GM23338 (cell line): ENCODE measurements at regions not wholly inside any gene's neighbourhood (a gene's known extent, or its start where the extent isn't known, plus 50 kb on each side); places are given as distances from the start of the nearest gene placed in this dataset.

ENCODE experiments used
- ATAC-seq: fragments of 200-7000 bp; cut with Tn5 transposase; 3 replicates; pipeline ENCODE4 v1.9.1; 2020
- DNase-seq: peaks from one replicate; pipeline ENCODE4 v3.0.0-alpha.2; 2015; ENCODE audit warnings: low spot score
- H2AFZ ChIP-seq: fragments of 200-600 bp; sonication (generic); 2 replicates; pipeline ENCODE4 v1.8.0; 2016; ENCODE audit warnings: antibody characterized with exemption, mild to moderate bottlenecking, moderate library complexity
- H3F3A ChIP-seq: fragments of 200-600 bp; sonication (generic); replicated peaks from 2 replicates; pipeline ENCODE4 v1.8.0; 2017; ENCODE audit warnings: antibody characterized with exemption, mixed run types, low read depth
- H3K27ac ChIP-seq: fragments of 200-600 bp; sonication (generic); 2 replicates; pipeline ENCODE4 v1.6.1; 2016; ENCODE audit warnings: low read depth
- H3K27me3 ChIP-seq: fragments of 200-600 bp; sonication (generic); 2 replicates; pipeline ENCODE4 v1.8.0; 2016; ENCODE audit warnings: mild to moderate bottlenecking, mixed run types, moderate library complexity; ENCODE audit not compliant: insufficient read depth
- H3K36me3 ChIP-seq: fragments of 200-600 bp; sonication (generic); 2 replicates; pipeline ENCODE4 v1.8.0; 2016; ENCODE audit warnings: mild to moderate bottlenecking; ENCODE audit not compliant: insufficient read depth
- H3K4me1 ChIP-seq: fragments of 200-600 bp; sonication (generic); 2 replicates; pipeline ENCODE4 v1.8.0; 2016; ENCODE audit warnings: mild to moderate bottlenecking, moderate library complexity; ENCODE audit not compliant: insufficient read depth
- H3K4me2 ChIP-seq: fragments of 200-600 bp; sonication (generic); 2 replicates; pipeline ENCODE4 v1.7.1; 2017; ENCODE audit warnings: mixed run types
- H3K4me3 ChIP-seq: fragments of 200-600 bp; sonication (generic); 2 replicates; pipeline ENCODE4 v1.6.1; 2016; ENCODE audit warnings: mixed run types
- H3K79me2 ChIP-seq: fragments of 200-600 bp; sonication (generic); replicated peaks from 2 replicates; pipeline ENCODE4 v1.8.0; 2017; ENCODE audit warnings: mild to moderate bottlenecking; ENCODE audit not compliant: insufficient read depth
- H3K9me2 ChIP-seq: fragments of 200-600 bp; sonication (generic); 2 replicates; pipeline ENCODE4 v1.8.0; 2017; ENCODE audit not compliant: insufficient read depth
- H4K20me1 ChIP-seq: fragments of 200-600 bp; sonication (generic); replicated peaks from 2 replicates; pipeline ENCODE4 v1.8.0; 2017; ENCODE audit warnings: mild to moderate bottlenecking; ENCODE audit not compliant: insufficient read depth
- H3K27ac Mint-ChIP-seq: 2 replicates; pipeline ENCODE4 v1.8.0; 2020; ENCODE audit warnings: inconsistent platforms, mild to moderate bottlenecking, moderate library complexity, mixed read lengths
- H3K27me3 Mint-ChIP-seq: 3 replicates; pipeline ENCODE4 v1.8.0; 2022; ENCODE audit warnings: low read depth, mild to moderate bottlenecking, moderate library complexity, mixed read lengths, inconsistent platforms; ENCODE audit not compliant: insufficient read depth, poor library complexity
- H3K36me3 Mint-ChIP-seq: 3 replicates; pipeline ENCODE4 v1.8.0; 2021; ENCODE audit warnings: low read depth, mild to moderate bottlenecking, inconsistent platforms, moderate library complexity, mixed read lengths
- H3K4me1 Mint-ChIP-seq: 3 replicates; pipeline ENCODE4 v1.8.0; 2020; ENCODE audit warnings: mild to moderate bottlenecking, inconsistent platforms, mixed read lengths
- H3K4me3 Mint-ChIP-seq: 3 replicates; pipeline ENCODE4 v1.8.0; 2021; ENCODE audit warnings: moderate library complexity, mild to moderate bottlenecking, inconsistent platforms, mixed read lengths
- H3K9me3 Mint-ChIP-seq: 3 replicates; pipeline ENCODE4 v1.8.0; 2020; ENCODE audit warnings: moderate library complexity, mild to moderate bottlenecking, inconsistent platforms, mixed read lengths
- EZH2 ChIP-seq: fragments of 200-600 bp; sonication (generic); IDR thresholded peaks from one replicate; pipeline ENCODE4 v1.8.0; 2017; ENCODE audit warnings: antibody characterized with exemption, mild to moderate bottlenecking, low read depth; ENCODE audit not compliant: unreplicated experiment
- EZH2phosphoT487 ChIP-seq: fragments of 200-600 bp; sonication (generic); IDR thresholded peaks from one replicate; pipeline ENCODE4 v1.8.1; 2018; ENCODE audit warnings: antibody characterized with exemption; ENCODE audit not compliant: unreplicated experiment
- JUNB ChIP-seq: IDR thresholded peaks from one replicate; pipeline ENCODE4 v1.6.1; 2016; ENCODE audit warnings: antibody characterized with exemption; ENCODE audit not compliant: unreplicated experiment
- NANOG ChIP-seq: IDR thresholded peaks from 2 replicates; pipeline ENCODE4 v1.6.1; 2016; ENCODE audit warnings: antibody characterized with exemption, borderline replicate concordance
- POLR2AphosphoS5 ChIP-seq: IDR thresholded peaks from 2 replicates; pipeline ENCODE4 v1.6.1; 2016; ENCODE audit warnings: antibody characterized with exemption, low read depth
- STAT1 ChIP-seq: IDR thresholded peaks from one replicate; pipeline ENCODE4 v1.6.1; 2016; ENCODE audit warnings: antibody characterized with exemption; ENCODE audit not compliant: unreplicated experiment
- ZNF114 ChIP-seq: fragments of 250-450 bp; sonication (Bioruptor Pico); IDR thresholded peaks from 2 replicates; pipeline ENCODE4 v1.5.0; 2020; ENCODE audit warnings: mild to moderate bottlenecking, moderate library complexity
- ZNF331 ChIP-seq: fragments of 250-450 bp; sonication (Bioruptor Pico); IDR thresholded peaks from 2 replicates; pipeline ENCODE4 v1.5.0; 2020; ENCODE audit warnings: low read depth, mild to moderate bottlenecking, moderate library complexity
- TF ChIP-seq, protein P1 (sequence below): IDR thresholded peaks from 2 replicates; pipeline ENCODE4 v1.6.1; 2016; ENCODE audit warnings: antibody characterized with exemption
- TF ChIP-seq, protein P2 (sequence below): IDR thresholded peaks from one replicate; pipeline ENCODE4 v1.6.1; 2018; ENCODE audit warnings: antibody characterized with exemption; ENCODE audit not compliant: unreplicated experiment
- TF ChIP-seq, protein P3 (sequence below): fragments of 250-450 bp; sonication (Bioruptor Pico); IDR thresholded peaks from 2 replicates; pipeline ENCODE4 v1.5.0; 2020; ENCODE audit warnings: mild to moderate bottlenecking, moderate library complexity
- TF ChIP-seq, protein P4 (sequence below), 2 experiments: fragments of 200-600 bp in 1 of 2; sonication (generic) in 1 of 2; conservative IDR thresholded peaks; 2 replicates each; pipeline versions ENCODE4 v1.5.1 to v1.6.1; 2016 to 2017; ENCODE audit warnings: antibody characterized with exemption in 2 of 2, low read depth in 2 of 2, mild to moderate bottlenecking in 2 of 2, moderate library complexity in 1 of 2

DNA sequence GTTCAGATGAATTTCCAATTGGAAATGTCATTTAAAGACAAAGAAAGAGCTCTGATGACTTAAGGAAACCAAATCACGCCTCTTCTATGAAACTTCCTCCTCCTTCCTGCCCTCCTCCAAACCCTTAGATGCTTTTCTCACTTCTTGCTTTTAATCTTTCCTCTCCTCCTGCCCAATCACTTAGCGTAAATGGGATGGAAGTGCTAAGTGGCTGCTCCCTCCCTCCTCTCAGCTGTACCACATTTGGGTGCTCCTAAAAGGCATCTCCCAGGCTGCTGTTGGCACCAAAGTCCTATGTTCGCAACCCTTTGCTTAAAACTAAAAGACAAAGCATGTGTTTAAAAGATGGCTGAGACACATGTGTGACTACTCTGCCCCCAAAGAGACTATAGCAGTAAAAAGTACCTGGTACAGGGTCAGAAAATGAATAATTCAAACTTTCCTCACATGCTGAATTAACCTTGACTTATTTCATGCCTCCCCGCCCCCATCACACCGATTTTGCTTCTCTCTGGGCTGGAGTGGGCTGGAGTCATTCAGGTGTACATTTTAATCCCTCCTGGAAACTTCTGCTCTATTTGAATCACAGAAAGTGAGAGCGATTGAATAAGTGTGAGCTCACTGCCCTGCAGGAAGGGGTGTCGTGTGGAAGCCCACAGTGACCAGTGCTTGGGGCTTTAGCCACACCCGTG, 59.2 kb upstream of the KLF7 start:
- Histone ChIP-seq H3F3A (peaks cover 5% of the 10 kb centered on the region), H4K20me1 (no peaks in the 10 kb centered on the region), H3K36me3 (no peaks in the 10 kb centered on the region), H2AFZ (peak overlapping the region; percentile 54), H3K27ac (no peak overlapping the region), H3K79me2 (no peaks in the 10 kb centered on the region), H3K9me2 (no peaks in the 10 kb centered on the region), H3K27me3 (no peaks in the 10 kb centered on the region), H3K4me2 (peak overlapping the region; percentile 46; the same call in 1 of the 2 replicates), H3K4me3 (no peak overlapping the region), H3K4me1 (peaks cover 49% of the 10 kb centered on the region)
- ATAC-seq (no peak), DNase-seq (peak; percentile 5)
- TF ChIP-seq ZNF114 (CRISPR knock-in tag): no peak
- TF ChIP-seq, protein P1, sequence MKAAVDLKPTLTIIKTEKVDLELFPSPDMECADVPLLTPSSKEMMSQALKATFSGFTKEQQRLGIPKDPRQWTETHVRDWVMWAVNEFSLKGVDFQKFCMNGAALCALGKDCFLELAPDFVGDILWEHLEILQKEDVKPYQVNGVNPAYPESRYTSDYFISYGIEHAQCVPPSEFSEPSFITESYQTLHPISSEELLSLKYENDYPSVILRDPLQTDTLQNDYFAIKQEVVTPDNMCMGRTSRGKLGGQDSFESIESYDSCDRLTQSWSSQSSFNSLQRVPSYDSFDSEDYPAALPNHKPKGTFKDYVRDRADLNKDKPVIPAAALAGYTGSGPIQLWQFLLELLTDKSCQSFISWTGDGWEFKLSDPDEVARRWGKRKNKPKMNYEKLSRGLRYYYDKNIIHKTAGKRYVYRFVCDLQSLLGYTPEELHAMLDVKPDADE: no peak
- no peak for TF ChIP-seq EZH2
- no peak for TF ChIP-seq STAT1
- TF ChIP-seq, protein P2, sequence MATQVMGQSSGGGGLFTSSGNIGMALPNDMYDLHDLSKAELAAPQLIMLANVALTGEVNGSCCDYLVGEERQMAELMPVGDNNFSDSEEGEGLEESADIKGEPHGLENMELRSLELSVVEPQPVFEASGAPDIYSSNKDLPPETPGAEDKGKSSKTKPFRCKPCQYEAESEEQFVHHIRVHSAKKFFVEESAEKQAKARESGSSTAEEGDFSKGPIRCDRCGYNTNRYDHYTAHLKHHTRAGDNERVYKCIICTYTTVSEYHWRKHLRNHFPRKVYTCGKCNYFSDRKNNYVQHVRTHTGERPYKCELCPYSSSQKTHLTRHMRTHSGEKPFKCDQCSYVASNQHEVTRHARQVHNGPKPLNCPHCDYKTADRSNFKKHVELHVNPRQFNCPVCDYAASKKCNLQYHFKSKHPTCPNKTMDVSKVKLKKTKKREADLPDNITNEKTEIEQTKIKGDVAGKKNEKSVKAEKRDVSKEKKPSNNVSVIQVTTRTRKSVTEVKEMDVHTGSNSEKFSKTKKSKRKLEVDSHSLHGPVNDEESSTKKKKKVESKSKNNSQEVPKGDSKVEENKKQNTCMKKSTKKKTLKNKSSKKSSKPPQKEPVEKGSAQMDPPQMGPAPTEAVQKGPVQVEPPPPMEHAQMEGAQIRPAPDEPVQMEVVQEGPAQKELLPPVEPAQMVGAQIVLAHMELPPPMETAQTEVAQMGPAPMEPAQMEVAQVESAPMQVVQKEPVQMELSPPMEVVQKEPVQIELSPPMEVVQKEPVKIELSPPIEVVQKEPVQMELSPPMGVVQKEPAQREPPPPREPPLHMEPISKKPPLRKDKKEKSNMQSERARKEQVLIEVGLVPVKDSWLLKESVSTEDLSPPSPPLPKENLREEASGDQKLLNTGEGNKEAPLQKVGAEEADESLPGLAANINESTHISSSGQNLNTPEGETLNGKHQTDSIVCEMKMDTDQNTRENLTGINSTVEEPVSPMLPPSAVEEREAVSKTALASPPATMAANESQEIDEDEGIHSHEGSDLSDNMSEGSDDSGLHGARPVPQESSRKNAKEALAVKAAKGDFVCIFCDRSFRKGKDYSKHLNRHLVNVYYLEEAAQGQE: no peak
- no peak for TF ChIP-seq ZNF331 (CRISPR knock-in tag)
- TF ChIP-seq, protein P3, sequence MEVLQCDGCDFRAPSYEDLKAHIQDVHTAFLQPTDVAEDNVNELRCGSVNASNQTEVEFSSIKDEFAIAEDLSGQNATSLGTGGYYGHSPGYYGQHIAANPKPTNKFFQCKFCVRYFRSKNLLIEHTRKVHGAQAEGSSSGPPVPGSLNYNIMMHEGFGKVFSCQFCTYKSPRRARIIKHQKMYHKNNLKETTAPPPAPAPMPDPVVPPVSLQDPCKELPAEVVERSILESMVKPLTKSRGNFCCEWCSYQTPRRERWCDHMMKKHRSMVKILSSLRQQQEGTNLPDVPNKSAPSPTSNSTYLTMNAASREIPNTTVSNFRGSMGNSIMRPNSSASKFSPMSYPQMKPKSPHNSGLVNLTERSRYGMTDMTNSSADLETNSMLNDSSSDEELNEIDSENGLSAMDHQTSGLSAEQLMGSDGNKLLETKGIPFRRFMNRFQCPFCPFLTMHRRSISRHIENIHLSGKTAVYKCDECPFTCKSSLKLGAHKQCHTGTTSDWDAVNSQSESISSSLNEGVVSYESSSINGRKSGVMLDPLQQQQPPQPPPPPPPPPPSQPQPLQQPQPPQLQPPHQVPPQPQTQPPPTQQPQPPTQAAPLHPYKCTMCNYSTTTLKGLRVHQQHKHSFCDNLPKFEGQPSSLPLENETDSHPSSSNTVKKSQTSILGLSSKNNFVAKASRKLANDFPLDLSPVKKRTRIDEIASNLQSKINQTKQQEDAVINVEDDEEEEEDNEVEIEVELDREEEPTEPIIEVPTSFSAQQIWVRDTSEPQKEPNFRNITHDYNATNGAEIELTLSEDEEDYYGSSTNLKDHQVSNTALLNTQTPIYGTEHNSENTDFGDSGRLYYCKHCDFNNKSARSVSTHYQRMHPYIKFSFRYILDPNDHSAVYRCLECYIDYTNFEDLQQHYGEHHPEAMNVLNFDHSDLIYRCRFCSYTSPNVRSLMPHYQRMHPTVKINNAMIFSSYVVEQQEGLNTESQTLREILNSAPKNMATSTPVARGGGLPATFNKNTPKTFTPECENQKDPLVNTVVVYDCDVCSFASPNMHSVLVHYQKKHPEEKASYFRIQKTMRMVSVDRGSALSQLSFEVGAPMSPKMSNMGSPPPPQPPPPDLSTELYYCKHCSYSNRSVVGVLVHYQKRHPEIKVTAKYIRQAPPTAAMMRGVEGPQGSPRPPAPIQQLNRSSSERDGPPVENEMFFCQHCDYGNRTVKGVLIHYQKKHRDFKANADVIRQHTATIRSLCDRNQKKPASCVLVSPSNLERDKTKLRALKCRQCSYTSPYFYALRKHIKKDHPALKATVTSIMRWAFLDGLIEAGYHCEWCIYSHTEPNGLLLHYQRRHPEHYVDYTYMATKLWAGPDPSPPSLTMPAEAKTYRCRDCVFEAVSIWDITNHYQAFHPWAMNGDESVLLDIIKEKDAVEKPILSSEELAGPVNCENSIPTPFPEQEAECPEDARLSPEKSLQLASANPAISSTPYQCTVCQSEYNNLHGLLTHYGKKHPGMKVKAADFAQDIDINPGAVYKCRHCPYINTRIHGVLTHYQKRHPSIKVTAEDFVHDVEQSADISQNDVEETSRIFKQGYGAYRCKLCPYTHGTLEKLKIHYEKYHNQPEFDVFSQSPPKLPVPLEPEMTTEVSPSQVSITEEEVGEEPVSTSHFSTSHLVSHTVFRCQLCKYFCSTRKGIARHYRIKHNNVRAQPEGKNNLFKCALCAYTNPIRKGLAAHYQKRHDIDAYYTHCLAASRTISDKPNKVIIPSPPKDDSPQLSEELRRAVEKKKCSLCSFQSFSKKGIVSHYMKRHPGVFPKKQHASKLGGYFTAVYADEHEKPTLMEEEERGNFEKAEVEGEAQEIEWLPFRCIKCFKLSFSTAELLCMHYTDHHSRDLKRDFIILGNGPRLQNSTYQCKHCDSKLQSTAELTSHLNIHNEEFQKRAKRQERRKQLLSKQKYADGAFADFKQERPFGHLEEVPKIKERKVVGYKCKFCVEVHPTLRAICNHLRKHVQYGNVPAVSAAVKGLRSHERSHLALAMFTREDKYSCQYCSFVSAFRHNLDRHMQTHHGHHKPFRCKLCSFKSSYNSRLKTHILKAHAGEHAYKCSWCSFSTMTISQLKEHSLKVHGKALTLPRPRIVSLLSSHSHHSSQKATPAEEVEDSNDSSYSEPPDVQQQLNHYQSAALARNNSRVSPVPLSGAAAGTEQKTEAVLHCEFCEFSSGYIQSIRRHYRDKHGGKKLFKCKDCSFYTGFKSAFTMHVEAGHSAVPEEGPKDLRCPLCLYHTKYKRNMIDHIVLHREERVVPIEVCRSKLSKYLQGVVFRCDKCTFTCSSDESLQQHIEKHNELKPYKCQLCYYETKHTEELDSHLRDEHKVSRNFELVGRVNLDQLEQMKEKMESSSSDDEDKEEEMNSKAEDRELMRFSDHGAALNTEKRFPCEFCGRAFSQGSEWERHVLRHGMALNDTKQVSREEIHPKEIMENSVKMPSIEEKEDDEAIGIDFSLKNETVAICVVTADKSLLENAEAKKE (CRISPR knock-in tag): no peak
- TF ChIP-seq, protein P4, sequence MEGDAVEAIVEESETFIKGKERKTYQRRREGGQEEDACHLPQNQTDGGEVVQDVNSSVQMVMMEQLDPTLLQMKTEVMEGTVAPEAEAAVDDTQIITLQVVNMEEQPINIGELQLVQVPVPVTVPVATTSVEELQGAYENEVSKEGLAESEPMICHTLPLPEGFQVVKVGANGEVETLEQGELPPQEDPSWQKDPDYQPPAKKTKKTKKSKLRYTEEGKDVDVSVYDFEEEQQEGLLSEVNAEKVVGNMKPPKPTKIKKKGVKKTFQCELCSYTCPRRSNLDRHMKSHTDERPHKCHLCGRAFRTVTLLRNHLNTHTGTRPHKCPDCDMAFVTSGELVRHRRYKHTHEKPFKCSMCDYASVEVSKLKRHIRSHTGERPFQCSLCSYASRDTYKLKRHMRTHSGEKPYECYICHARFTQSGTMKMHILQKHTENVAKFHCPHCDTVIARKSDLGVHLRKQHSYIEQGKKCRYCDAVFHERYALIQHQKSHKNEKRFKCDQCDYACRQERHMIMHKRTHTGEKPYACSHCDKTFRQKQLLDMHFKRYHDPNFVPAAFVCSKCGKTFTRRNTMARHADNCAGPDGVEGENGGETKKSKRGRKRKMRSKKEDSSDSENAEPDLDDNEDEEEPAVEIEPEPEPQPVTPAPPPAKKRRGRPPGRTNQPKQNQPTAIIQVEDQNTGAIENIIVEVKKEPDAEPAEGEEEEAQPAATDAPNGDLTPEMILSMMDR (conservative IDR thresholded peaks at IDR 0.05; ENCODE audit: low read depth in 2 of 2): no peak
- no peak for TF ChIP-seq POLR2AphosphoS5
- no peak for TF ChIP-seq EZH2phosphoT487
- TF ChIP-seq JUNB: no peak
- no peak for TF ChIP-seq NANOG
- Mint-ChIP-seq H3K4me3 (no peak overlapping the region; the same call in 2 of the 3 replicates), H3K9me3 (no peaks in the 10 kb centered on the region), H3K36me3 (no peaks in the 10 kb centered on the region), H3K4me1 (peaks cover 59% of the 10 kb centered on the region), H3K27me3 (peaks cover 16% of the 10 kb centered on the region), H3K27ac (no peak overlapping the region)
